ENCODE measurements at regions not wholly inside any gene's neighbourhood (a gene's known extent, or its start where the extent isn't known, plus 50 kb on each side); places are given as distances from the start of the nearest gene placed in this dataset.

DNA sequence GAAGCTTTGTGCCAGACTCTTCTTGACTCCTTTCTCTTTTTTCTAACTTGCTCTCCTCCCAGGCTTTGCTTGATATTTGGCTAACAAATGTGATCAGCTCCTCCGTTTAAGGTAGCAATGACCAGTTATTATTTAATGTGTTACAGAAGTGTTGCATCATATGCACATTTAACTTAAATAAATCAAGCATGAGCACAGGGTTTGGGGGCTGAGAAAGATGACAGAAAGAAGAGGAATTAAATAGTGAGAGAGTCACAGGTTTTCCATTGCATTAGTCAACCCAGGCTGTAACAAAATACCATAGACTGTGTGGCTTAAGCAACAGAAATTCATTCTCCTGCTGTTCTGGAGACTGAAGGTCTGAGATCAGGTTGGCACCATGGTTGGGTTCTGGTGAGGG lies 343.8 kb downstream of the RPRM start:
- H3K9me3 ChIP-seq (ENCODE audit: low read length) = no peaks in the 10 kb centered on the region
- H2AFZ ChIP-seq (ENCODE audit: low read length) = no peak overlapping the region
- H3K27me3 ChIP-seq (ENCODE audit: control insufficient read depth in 1 of 2, insufficient read depth in 2 of 2, low read length in 2 of 2) = no peaks in the 10 kb centered on the region
- H3K9ac ChIP-seq (ENCODE audit: insufficient read depth, low read depth, low read length) = no peak overlapping the region
- 0% methylated on average over 1 of the region's 1 CpG for WGBS (ENCODE audit: low lambda C conversion rate)
- H3K4me1 ChIP-seq (ENCODE audit: insufficient read depth, low read length) = no peaks in the 10 kb centered on the region
- no peak overlapping the region for H3K4me2 ChIP-seq (ENCODE audit: low read depth, low read length)
- ATAC-seq (no peak), DNase-seq (ENCODE audit: low spot score) (no peak), FAIRE-seq (no peak)
- H3K4me3 ChIP-seq (replicated peaks in 1 of 3; ENCODE audit: insufficient read depth in 1 of 3, low read depth in 2 of 3, low read length in 3 of 3) = no peak overlapping the region
- BruUV-seq (replicated peaks) = no TSS peak
- intact Hi-C loops (cut with micrococcal nuclease; ENCODE audit: unreplicated experiment) = no loop called here
- no peak overlapping the region for H3K27ac ChIP-seq (ENCODE audit: extremely low read length, insufficient read depth, low read length)
- CTCF ChIA-PET (ENCODE audit: low intra/inter-chr PET ratio, low total read pairs) = no interaction called here
- H4K20me1 ChIP-seq (ENCODE audit: insufficient read depth, low read length) = no peaks in the 10 kb centered on the region
- no peaks in the 10 kb centered on the region for H3K79me2 ChIP-seq (ENCODE audit: insufficient read depth, low read length)
- in situ Hi-C loops (cut with HindIII; ENCODE audit: extremely low pct_ligation_motif_present, low pct_unique_long_range_greater_than_20kb) = no loop called here
- TF ChIP-seq CEBPB (IDR thresholded peaks at IDR 0.05; ENCODE audit: borderline replicate concordance, low read depth, low read length) = peak; percentile 44; the same call in 1 of the 2 replicates
- no peak for TF ChIP-seq DR1 (CRISPR knock-in tag; IDR thresholded peaks at IDR 0.05)
- TF ChIP-seq, protein P1, sequence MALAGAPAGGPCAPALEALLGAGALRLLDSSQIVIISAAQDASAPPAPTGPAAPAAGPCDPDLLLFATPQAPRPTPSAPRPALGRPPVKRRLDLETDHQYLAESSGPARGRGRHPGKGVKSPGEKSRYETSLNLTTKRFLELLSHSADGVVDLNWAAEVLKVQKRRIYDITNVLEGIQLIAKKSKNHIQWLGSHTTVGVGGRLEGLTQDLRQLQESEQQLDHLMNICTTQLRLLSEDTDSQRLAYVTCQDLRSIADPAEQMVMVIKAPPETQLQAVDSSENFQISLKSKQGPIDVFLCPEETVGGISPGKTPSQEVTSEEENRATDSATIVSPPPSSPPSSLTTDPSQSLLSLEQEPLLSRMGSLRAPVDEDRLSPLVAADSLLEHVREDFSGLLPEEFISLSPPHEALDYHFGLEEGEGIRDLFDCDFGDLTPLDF (CRISPR knock-in tag; IDR thresholded peaks at IDR 0.05) = no peak
- H3K36me3 ChIP-seq (replicated peaks in 1 of 2; ENCODE audit: control insufficient read depth in 1 of 2, insufficient read depth in 2 of 2, low read length in 2 of 2) = no peaks in the 10 kb centered on the region
- POLR2A ChIA-PET = no interaction called here

DNA sequence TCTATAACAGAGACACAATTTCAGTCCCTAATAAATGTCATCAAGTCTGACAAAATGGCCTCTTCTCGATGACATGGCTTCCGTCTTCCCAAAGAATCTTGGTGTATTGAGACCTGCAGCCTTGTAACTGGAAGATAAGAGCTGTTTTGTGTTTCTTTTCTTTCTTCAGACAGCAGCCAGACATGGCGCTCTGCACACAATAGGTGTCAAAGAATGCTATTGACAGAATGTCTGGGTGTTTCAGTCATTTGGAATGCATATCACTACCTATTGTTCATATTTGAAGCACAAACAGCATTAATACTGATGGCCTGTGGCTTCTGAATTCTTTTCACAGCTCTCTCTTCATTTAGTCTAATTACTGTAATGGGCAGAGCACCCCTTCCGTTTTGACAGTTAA lies 344.8 kb downstream of the RPRM start:
- H2AFZ ChIP-seq (ENCODE audit: low read length) = no peak overlapping the region
- DNase-seq (ENCODE audit: low spot score) = no peak
- CTCF ChIA-PET (ENCODE audit: low intra/inter-chr PET ratio, low total read pairs) = no interaction called here
- no peak overlapping the region for H3K4me2 ChIP-seq (ENCODE audit: low read depth, low read length)
- no peaks in the 10 kb centered on the region for H4K20me1 ChIP-seq (ENCODE audit: insufficient read depth, low read length)
- H3K27ac ChIP-seq (ENCODE audit: extremely low read length, insufficient read depth, low read length) = no peak overlapping the region
- no peaks in the 10 kb centered on the region for H3K9me3 ChIP-seq (ENCODE audit: low read length)
- no peaks in the 10 kb centered on the region for H3K27me3 ChIP-seq (ENCODE audit: control insufficient read depth in 1 of 2, insufficient read depth in 2 of 2, low read length in 2 of 2)
- POLR2A ChIA-PET = no interaction called here
- no peak for FAIRE-seq
- no TSS peak for BruUV-seq (replicated peaks)
- intact Hi-C loops (cut with micrococcal nuclease; ENCODE audit: unreplicated experiment) (no loop called here), in situ Hi-C loops (cut with HindIII; ENCODE audit: extremely low pct_ligation_motif_present, low pct_unique_long_range_greater_than_20kb) (no loop called here)
- WGBS (ENCODE audit: low lambda C conversion rate) = 12% methylated on average over 4 of the region's 4 CpGs
- H3K4me3 ChIP-seq (replicated peaks in 1 of 3; ENCODE audit: insufficient read depth in 1 of 3, low read depth in 2 of 3, low read length in 3 of 3) = no peak overlapping the region
- no peaks in the 10 kb centered on the region for H3K4me1 ChIP-seq (ENCODE audit: insufficient read depth, low read length)
- H3K79me2 ChIP-seq (ENCODE audit: insufficient read depth, low read length) = no peaks in the 10 kb centered on the region
- ATAC-seq = no peak
- H3K9ac ChIP-seq (ENCODE audit: insufficient read depth, low read depth, low read length) = no peak overlapping the region
- no peaks in the 10 kb centered on the region for H3K36me3 ChIP-seq (replicated peaks in 1 of 2; ENCODE audit: control insufficient read depth in 1 of 2, insufficient read depth in 2 of 2, low read length in 2 of 2)
- TF ChIP-seq NCOA1 (CRISPR knock-in tag; IDR thresholded peaks at IDR 0.05) (no peak), CBX1 (IDR thresholded peaks at IDR 0.05; ENCODE audit: low read depth) (no peak), REPIN1 (CRISPR knock-in tag; IDR thresholded peaks at IDR 0.05; ENCODE audit: borderline replicate concordance, low read depth) (no peak), KAT2B (IDR thresholded peaks at IDR 0.05; ENCODE audit: borderline replicate concordance, low read depth, low read length) (no peak), ZFAT (CRISPR knock-in tag; conservative IDR thresholded peaks at IDR 0.05) (no peak), ZNF746 (CRISPR knock-in tag; IDR thresholded peaks at IDR 0.05) (no peak), ETV5 (CRISPR knock-in tag; IDR thresholded peaks at IDR 0.05; ENCODE audit: borderline replicate concordance) (no peak), ZNF713 (CRISPR knock-in tag; IDR thresholded peaks at IDR 0.05) (no peak), NFIB (CRISPR knock-in tag; IDR thresholded peaks at IDR 0.05; ENCODE audit: borderline replicate concordance) (no peak)
- TF ChIP-seq, protein P2, sequence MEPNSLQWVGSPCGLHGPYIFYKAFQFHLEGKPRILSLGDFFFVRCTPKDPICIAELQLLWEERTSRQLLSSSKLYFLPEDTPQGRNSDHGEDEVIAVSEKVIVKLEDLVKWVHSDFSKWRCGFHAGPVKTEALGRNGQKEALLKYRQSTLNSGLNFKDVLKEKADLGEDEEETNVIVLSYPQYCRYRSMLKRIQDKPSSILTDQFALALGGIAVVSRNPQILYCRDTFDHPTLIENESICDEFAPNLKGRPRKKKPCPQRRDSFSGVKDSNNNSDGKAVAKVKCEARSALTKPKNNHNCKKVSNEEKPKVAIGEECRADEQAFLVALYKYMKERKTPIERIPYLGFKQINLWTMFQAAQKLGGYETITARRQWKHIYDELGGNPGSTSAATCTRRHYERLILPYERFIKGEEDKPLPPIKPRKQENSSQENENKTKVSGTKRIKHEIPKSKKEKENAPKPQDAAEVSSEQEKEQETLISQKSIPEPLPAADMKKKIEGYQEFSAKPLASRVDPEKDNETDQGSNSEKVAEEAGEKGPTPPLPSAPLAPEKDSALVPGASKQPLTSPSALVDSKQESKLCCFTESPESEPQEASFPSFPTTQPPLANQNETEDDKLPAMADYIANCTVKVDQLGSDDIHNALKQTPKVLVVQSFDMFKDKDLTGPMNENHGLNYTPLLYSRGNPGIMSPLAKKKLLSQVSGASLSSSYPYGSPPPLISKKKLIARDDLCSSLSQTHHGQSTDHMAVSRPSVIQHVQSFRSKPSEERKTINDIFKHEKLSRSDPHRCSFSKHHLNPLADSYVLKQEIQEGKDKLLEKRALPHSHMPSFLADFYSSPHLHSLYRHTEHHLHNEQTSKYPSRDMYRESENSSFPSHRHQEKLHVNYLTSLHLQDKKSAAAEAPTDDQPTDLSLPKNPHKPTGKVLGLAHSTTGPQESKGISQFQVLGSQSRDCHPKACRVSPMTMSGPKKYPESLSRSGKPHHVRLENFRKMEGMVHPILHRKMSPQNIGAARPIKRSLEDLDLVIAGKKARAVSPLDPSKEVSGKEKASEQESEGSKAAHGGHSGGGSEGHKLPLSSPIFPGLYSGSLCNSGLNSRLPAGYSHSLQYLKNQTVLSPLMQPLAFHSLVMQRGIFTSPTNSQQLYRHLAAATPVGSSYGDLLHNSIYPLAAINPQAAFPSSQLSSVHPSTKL (CRISPR knock-in tag; IDR thresholded peaks at IDR 0.05) = no peak

All from HepG2 (cell line).